HG03558 (cell line): ENCODE measurements at regions not wholly inside any gene's neighbourhood (a gene's known extent, or its start where the extent isn't known, plus 50 kb on each side); places are given as distances from the start of the nearest gene placed in this dataset.

Experiments
- ATAC-seq: cut with Tn5 transposase; IDR thresholded peaks from one replicate; pipeline ENCODE4 v1.9.1; 2021; ENCODE audit warnings: moderate number of reproducible peaks; ENCODE audit not compliant: unreplicated experiment; ENCODE audit errors: extremely low read depth

GRCh38 chr7:16067711-16068110 is 353.6 kb downstream of the CRPPA start:
- ATAC-seq: no peak

GRCh38 chr7:16066805-16067459 is 354.4 kb downstream of the CRPPA start:
- ATAC-seq: no peak

- ATAC-seq: no peak
These were observed 355.4 kb downstream of the CRPPA start for GRCh38 chr7:16065939-16066338.

GRCh38 chr7:16063716-16064675 is 357.3 kb downstream of the CRPPA start:
- ATAC-seq: no peak

DNA sequence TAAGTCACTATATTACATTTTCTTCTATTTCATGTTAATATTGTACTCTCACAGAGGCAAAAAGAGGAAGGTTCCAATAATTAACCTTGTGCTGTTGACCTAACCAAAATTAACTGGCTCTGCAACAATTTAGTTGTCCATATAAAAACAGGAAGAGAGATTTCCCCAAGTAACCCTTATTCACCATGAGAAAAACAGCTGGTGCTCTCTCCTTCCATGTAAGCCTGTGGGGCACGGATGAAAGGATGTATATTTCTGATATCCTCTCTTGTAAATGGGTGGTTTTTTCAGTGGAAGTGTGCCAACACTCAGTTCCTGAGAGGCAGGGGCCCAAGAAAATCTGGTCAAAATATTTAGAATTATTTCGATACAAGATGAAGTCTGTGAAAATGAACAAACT is 358.1 kb downstream of the CRPPA start:
- no peak for ATAC-seq

- no peak for ATAC-seq
These were observed 359.1 kb downstream of the CRPPA start for GRCh38 chr7:16062269-16062668.

DNA sequence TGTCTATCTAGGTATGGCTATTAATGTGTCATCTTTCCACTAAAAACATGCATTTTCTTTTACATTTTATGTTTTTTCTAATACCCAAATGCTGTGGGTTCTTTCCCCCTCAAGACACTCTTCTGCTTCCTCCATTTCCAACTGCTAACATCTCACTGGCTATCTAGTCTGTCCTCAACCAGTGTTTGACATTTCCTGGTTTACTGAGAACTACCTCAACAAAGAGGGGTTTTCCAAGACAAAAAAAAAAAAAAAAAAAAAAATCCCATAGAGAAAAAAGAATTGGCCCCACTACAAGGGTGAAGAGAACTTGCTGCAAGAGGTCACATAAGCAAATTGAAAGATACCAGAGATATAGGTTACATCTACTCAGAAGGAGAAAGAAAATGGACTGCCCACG is 359.7 kb downstream of the CRPPA start:
- ATAC-seq: no peak

- ATAC-seq: no peak
These were observed 360.3 kb downstream of the CRPPA start for GRCh38 chr7:16061011-16061410.

- no peak for ATAC-seq
These were observed 360.8 kb downstream of the CRPPA start for GRCh38 chr7:16060502-16060901.

- no peak for ATAC-seq
These were observed 365.9 kb downstream of the CRPPA start for GRCh38 chr7:16055263-16055976.

DNA sequence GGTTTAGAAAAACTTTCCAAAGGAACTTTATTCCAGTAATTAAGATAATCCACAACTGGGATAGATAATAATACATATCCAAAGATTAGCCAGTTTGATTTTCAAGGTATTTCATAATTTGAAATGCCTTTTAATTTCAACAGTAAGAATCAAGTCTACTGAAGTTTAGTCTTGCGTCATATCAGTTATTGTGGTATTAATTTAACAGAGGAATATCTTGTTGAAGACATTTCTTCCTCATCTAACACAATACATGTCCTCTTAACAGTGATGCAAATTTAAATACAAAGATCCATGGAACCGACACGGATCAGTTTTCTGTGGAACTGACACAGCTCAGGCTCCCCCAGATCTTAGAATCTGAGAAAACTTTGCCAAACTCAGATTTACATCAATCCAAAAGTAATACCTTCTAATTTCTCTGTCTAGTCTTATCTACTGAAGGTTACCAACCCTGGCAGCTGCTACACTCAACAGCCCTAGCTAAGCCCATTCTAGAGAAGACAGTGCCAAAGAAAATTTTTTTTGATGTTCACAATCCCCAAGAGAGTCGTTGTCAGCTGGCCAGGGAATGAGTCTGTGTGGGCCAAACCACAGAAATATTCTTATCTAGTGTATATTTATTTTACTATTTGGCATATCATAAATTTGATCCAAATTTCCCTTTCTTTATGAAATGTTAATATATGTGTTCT is 365.2 kb upstream of the MEOX2 start:
- ATAC-seq: no peak

DNA sequence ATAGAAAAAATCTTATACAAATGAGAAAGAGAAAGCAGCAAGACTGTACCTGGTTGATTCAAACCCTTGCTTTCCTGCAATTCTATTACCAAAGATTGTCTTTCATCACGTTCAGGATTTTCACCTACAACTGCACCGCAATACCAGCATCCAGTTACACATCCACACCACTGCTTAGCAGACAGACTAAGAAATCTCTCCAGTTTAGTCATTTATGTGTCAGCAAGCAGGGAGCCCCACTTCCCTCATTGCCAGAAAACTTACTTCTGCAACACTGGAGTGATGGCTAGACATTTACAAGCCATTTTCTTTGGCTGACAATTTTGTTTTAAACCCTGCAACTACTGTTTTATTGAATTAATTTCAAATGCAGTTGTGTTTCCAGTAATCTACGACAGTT is 359.6 kb upstream of the MEOX2 start:
- no peak for ATAC-seq

DNA sequence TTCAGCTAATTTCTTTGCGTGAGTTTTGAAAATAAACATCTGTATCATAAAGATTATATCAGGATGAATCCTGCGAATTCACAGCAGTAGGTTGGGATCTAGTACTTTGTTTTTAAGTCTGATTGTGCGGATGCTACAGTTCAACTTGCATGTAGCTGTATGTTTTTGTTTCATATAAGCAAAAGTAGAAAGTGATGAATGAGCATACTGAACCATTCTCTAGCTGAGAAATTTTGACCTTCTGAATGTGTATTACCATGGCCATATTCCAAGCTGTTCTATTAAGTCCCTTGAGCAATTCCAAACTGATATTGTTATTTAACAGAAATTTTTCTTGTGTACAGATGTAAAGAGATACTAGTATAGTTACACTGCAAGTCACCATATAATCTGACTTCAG is 358.8 kb upstream of the MEOX2 start:
- ATAC-seq: no peak

DNA sequence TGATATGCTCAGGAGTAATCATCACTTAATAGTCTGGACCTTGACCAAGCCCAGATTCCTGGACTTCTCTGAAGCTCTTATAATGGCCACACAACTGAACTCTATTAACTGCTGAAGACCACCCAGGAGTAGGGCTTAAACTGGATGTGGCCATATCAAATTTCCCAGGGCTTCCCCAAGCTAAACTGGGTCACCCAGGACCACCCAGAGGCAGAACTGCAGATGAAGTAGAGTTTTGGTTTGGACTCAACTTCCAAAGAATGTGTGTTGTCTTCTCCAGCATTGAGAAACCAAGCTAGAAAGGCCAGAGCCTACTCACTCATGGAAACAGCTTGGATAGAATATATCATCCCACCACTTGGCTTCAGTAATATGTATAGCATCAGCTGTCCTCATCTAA is 358.2 kb upstream of the MEOX2 start:
- no peak for ATAC-seq

GRCh38 chr7:16040346-16040745 is 353.9 kb upstream of the MEOX2 start:
- no peak for ATAC-seq

- no peak for ATAC-seq
These were observed 352.4 kb upstream of the MEOX2 start for GRCh38 chr7:16038906-16039305.

DNA sequence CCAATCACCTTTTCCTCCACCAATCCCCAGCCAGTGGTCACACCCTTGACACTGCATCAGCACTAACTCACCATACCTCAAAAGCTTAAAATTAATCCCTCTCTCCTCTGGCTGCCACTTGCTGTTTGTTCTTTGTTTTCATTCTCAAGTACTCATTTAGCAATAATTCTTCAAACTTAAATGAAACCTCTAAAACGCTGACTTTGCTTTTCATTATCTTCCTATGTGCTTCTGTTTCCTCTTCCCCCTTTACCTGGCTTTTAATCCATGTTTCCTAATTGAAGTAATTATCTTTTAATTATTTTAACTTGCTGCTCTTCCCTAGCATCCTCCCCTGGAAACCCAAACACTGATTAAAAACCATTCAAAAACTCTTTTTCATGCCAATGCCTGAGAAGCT is 348.9 kb upstream of the MEOX2 start:
- ATAC-seq: no peak

GRCh38 chr7:16034866-16035265 is 348.4 kb upstream of the MEOX2 start:
- ATAC-seq: no peak

GRCh38 chr7:16034353-16034752 is 347.9 kb upstream of the MEOX2 start:
- no peak for ATAC-seq

GRCh38 chr7:16033233-16033632 is 346.8 kb upstream of the MEOX2 start:
- ATAC-seq: no peak
